H9 (cell line): ENCODE measurements at regions not wholly inside any gene's neighbourhood (a gene's known extent, or its start where the extent isn't known, plus 50 kb on each side); places are given as distances from the start of the nearest gene placed in this dataset.

Experiments
- DNase-seq: peaks from one replicate; pipeline ENCODE4 v3.0.0-alpha.2; 2017
- H2AFZ ChIP-seq: one replicate; pipeline ENCODE4 v1.6.1; 2013; ENCODE audit warnings: mild to moderate bottlenecking, low read length, control low read depth, moderate library complexity
- H2AK5ac ChIP-seq: 2 replicates; pipeline ENCODE4 v1.6.1; 2013; ENCODE audit warnings: low read length, control low read depth, mixed read lengths; ENCODE audit not compliant: insufficient read length
- H2BK120ac ChIP-seq: one replicate; pipeline ENCODE4 v1.6.1; 2013; ENCODE audit warnings: low read depth, mild to moderate bottlenecking, low read length, control low read depth, inconsistent platforms; ENCODE audit not compliant: poor library complexity, severe bottlenecking
- H2BK12ac ChIP-seq: 2 replicates; pipeline ENCODE4 v1.6.1; 2013; ENCODE audit warnings: low read length, control low read depth, mixed read lengths, low read depth; ENCODE audit not compliant: insufficient read length
- H2BK15ac ChIP-seq: 2 replicates; pipeline ENCODE4 v1.6.1; 2013; ENCODE audit warnings: low read depth, low read length, control low read depth
- H2BK20ac ChIP-seq: one replicate; pipeline ENCODE4 v1.6.1; 2013; ENCODE audit warnings: low read depth, mild to moderate bottlenecking, low read length, control low read depth, inconsistent platforms; ENCODE audit not compliant: poor library complexity, severe bottlenecking
- H2BK5ac ChIP-seq: 2 replicates; pipeline ENCODE4 v1.6.1; 2013; ENCODE audit warnings: low read length, control low read depth, mixed read lengths; ENCODE audit not compliant: insufficient read length
- H3K14ac ChIP-seq: 2 replicates; pipeline ENCODE4 v1.6.1; 2013; ENCODE audit warnings: low read length, control low read depth; ENCODE audit not compliant: insufficient read depth
- H3K18ac ChIP-seq: 2 replicates; pipeline ENCODE4 v1.6.1; 2013; ENCODE audit warnings: low read depth, mild to moderate bottlenecking, mixed read lengths, low read length, control low read depth; ENCODE audit not compliant: insufficient read length
- H3K23ac ChIP-seq: 2 replicates; pipeline ENCODE4 v1.6.1; 2013; ENCODE audit warnings: low read length, control low read depth, mixed read lengths, low read depth; ENCODE audit not compliant: insufficient read length
- H3K23me2 ChIP-seq: 2 replicates; pipeline ENCODE4 v1.6.1; 2013; ENCODE audit warnings: low read depth, mild to moderate bottlenecking, mixed read lengths, low read length, control low read depth; ENCODE audit not compliant: insufficient read length, poor library complexity, severe bottlenecking
- H3K27ac ChIP-seq: 2 replicates; pipeline ENCODE4 v1.5.1; 2013; ENCODE audit warnings: low read length, control low read depth, mixed read lengths, low read depth; ENCODE audit not compliant: insufficient read length
- H3K27me3 ChIP-seq: 2 replicates; pipeline ENCODE4 v1.6.1; 2013; ENCODE audit warnings: low read length, control low read depth, inconsistent platforms; ENCODE audit not compliant: insufficient read depth
- H3K4ac ChIP-seq: 2 replicates; pipeline ENCODE4 v1.6.1; 2013; ENCODE audit warnings: low read depth, mild to moderate bottlenecking, control low read depth, inconsistent platforms, low read length, moderate library complexity
- H3K4me1 ChIP-seq: 2 replicates; pipeline ENCODE4 v1.6.1; 2013; ENCODE audit warnings: low read length, control low read depth, inconsistent platforms; ENCODE audit not compliant: insufficient read depth
- H3K4me2 ChIP-seq: 2 replicates; pipeline ENCODE4 v1.6.1; 2013; ENCODE audit warnings: low read length, control low read depth, mixed read lengths; ENCODE audit not compliant: insufficient read length, insufficient read depth
- H3K56ac ChIP-seq: 2 replicates; pipeline ENCODE4 v1.6.1; 2013; ENCODE audit warnings: low read depth, mild to moderate bottlenecking, mixed read lengths, low read length, control low read depth; ENCODE audit not compliant: insufficient read length
- H3K79me1 ChIP-seq: 2 replicates; pipeline ENCODE4 v1.6.1; 2013; ENCODE audit warnings: low read depth, mild to moderate bottlenecking, moderate library complexity, low read length, control low read depth, inconsistent platforms; ENCODE audit not compliant: insufficient read depth, poor library complexity, severe bottlenecking
- H3K79me2 ChIP-seq: 2 replicates; pipeline ENCODE4 v1.6.1; 2013; ENCODE audit warnings: low read length, control low read depth, inconsistent platforms; ENCODE audit not compliant: insufficient read depth
- H3K9ac ChIP-seq: 2 replicates; pipeline ENCODE4 v1.6.1; 2013; ENCODE audit warnings: low read length, control low read depth, mixed read lengths; ENCODE audit not compliant: insufficient read length; ENCODE audit errors: extremely low read depth
- H3K9me3 ChIP-seq: one replicate; pipeline ENCODE4 v1.6.1; 2013; ENCODE audit warnings: low read depth, low read length, inconsistent platforms; ENCODE audit not compliant: control insufficient read depth
- H3T11ph ChIP-seq: one replicate; pipeline ENCODE4 v1.6.1; 2013; ENCODE audit warnings: mild to moderate bottlenecking, low read length, control low read depth, inconsistent platforms
- H4K20me1 ChIP-seq: one replicate; pipeline ENCODE4 v1.6.1; 2013; ENCODE audit not compliant: control insufficient read depth, insufficient read length, insufficient read depth
- H4K5ac ChIP-seq: 2 replicates; pipeline ENCODE4 v1.6.1; 2013; ENCODE audit warnings: low read depth, mild to moderate bottlenecking, mixed read lengths, low read length, control low read depth; ENCODE audit not compliant: insufficient read length
- H4K8ac ChIP-seq: replicated peaks from 2 replicates; pipeline ENCODE4 v1.6.1; 2013; ENCODE audit warnings: low read length, control low read depth, mixed read lengths, low read depth; ENCODE audit not compliant: insufficient read length
- H4K91ac ChIP-seq: 2 replicates; pipeline ENCODE4 v1.6.1; 2013; ENCODE audit warnings: low read depth, mild to moderate bottlenecking, moderate library complexity, mixed read lengths, low read length, control low read depth; ENCODE audit not compliant: insufficient read length
- H3K27ac Mint-ChIP-seq, 3 experiments: 2 replicates in 2 of 3; 3 replicates in 1 of 3; pipeline ENCODE4 v1.8.0; 2020 to 2021; ENCODE audit warnings: mixed read lengths in 3 of 3, mild to moderate bottlenecking in 1 of 3, moderate library complexity in 1 of 3
- H3K27me3 Mint-ChIP-seq: 2 replicates; pipeline ENCODE4 v1.8.0; 2021; ENCODE audit warnings: low read depth, mild to moderate bottlenecking, moderate library complexity, mixed read lengths
- H3K36me3 Mint-ChIP-seq, 3 experiments: 2 replicates in 2 of 3; 3 replicates in 1 of 3; pipeline ENCODE4 v1.8.0; 2020 to 2021; ENCODE audit warnings: low read depth in 3 of 3, mixed read lengths in 3 of 3; ENCODE audit not compliant: insufficient read depth in 1 of 3
- H3K4me1 Mint-ChIP-seq, 2 experiments: 2 replicates each; pipeline ENCODE4 v1.8.0; 2020; ENCODE audit warnings: mixed read lengths in 2 of 2
- H3K4me3 Mint-ChIP-seq, 2 experiments: 2 replicates in 1 of 2; 3 replicates in 1 of 2; pipeline ENCODE4 v1.8.0; 2020 to 2021; ENCODE audit warnings: mild to moderate bottlenecking in 2 of 2, mixed read lengths in 2 of 2, moderate library complexity in 1 of 2
- H3K9me3 Mint-ChIP-seq, 2 experiments: 2 replicates in 1 of 2; 3 replicates in 1 of 2; pipeline ENCODE4 v1.8.0; 2020; ENCODE audit warnings: mild to moderate bottlenecking in 2 of 2, mixed read lengths in 2 of 2, moderate library complexity in 1 of 2
- CTCF ChIP-seq: fragments of 200-600 bp; sonication (generic); conservative IDR thresholded peaks from 3 replicates; pipeline ENCODE4 v1.8.0; 2021; ENCODE audit warnings: antibody characterized with exemption, mild to moderate bottlenecking
- WGBS: extraction: QIAGEN DNeasy Blood & Tissue Kit; methylation state at CpG from one replicate; pipeline ENCODE4 v1.1.7; 2013; ENCODE audit warnings: missing lambda C conversion rate, low lambda C conversion rate, mixed read lengths; ENCODE audit not compliant: insufficient read length; ENCODE audit errors: extremely low coverage; 5-methylcytosine and 5-hydroxymethylcytosine counted together

GRCh38 chr16:54473226-54473993 lies 186.8 kb upstream of the IRX3 start:
- Histone ChIP-seq H4K91ac (no peak overlapping the region), H2AK5ac (no peak overlapping the region), H3K4me2 (no peak overlapping the region), H3K4ac (no peak overlapping the region), H3K18ac (no peak overlapping the region), H3K79me1 (no peaks in the 10 kb centered on the region), H2BK5ac (no peak overlapping the region), H4K5ac (no peak overlapping the region), H2BK20ac (no peak overlapping the region), H3K79me2 (no peaks in the 10 kb centered on the region), H3K4me1 (no peaks in the 10 kb centered on the region), H3K9ac (no peak overlapping the region), H3K23me2 (no peaks in the 10 kb centered on the region), H4K20me1 (no peaks in the 10 kb centered on the region), H2BK12ac (no peak overlapping the region), H3T11ph (no peak overlapping the region), H3K27me3 (no peaks in the 10 kb centered on the region), H3K23ac (no peak overlapping the region), H2BK120ac (no peak overlapping the region), H3K14ac (no peak overlapping the region), H3K27ac (no peak overlapping the region), H2AFZ (no peak overlapping the region), H3K56ac (no peak overlapping the region), H3K9me3 (no peaks in the 10 kb centered on the region), H2BK15ac (no peak overlapping the region), H4K8ac (no peak overlapping the region)
- Mint-ChIP-seq H3K36me3 (no peaks in the 10 kb centered on the region), H3K27me3 (peaks cover 8% of the 10 kb centered on the region), H3K9me3 (no peaks in the 10 kb centered on the region), H3K4me3 (no peak overlapping the region), H3K4me1 (no peaks in the 10 kb centered on the region), H3K27ac (no peak overlapping the region)
- DNase-seq: no peak
- WGBS: no CpG with 5 or more reads among the region's 8 CpGs
- TF ChIP-seq CTCF: no peak
